Hepatocyte (in vitro differentiated cells): ENCODE measurements at regions not wholly inside any gene's neighbourhood (a gene's known extent, or its start where the extent isn't known, plus 50 kb on each side); places are given as distances from the start of the nearest gene placed in this dataset.

ENCODE experiments used
- CTCF ChIP-seq: fragments of 200-600 bp; sonication (generic); IDR thresholded peaks from 2 replicates; pipeline ENCODE4 v1.5.1; 2016; ENCODE audit warnings: antibody characterized with exemption, mild to moderate bottlenecking; ENCODE audit not compliant: poor library complexity
- EZH2 ChIP-seq: fragments of 200-600 bp; sonication (generic); IDR thresholded peaks from 2 replicates; pipeline ENCODE4 v1.6.1; 2016; ENCODE audit warnings: antibody characterized with exemption, mild to moderate bottlenecking, borderline replicate concordance
- EZH2phosphoT487 ChIP-seq: fragments of 200-600 bp; sonication (generic); IDR thresholded peaks from one replicate; pipeline ENCODE4 v1.6.1; 2018; ENCODE audit warnings: antibody characterized with exemption, mild to moderate bottlenecking, low read depth, moderate library complexity; ENCODE audit not compliant: unreplicated experiment, severe bottlenecking

- TF ChIP-seq EZH2phosphoT487 (no peak), CTCF (no peak), EZH2 (no peak)
These were observed 78.1 kb upstream of the ETAA1 start for GRCh38 chr2:67318993-67319481.
